H9 (cell line): ENCODE measurements at regions not wholly inside any gene's neighbourhood (a gene's known extent, or its start where the extent isn't known, plus 50 kb on each side); places are given as distances from the start of the nearest gene placed in this dataset.

Experiments used
- DNase-seq: peaks from one replicate; pipeline ENCODE4 v3.0.0-alpha.2; 2017
- H2AFZ ChIP-seq: one replicate; pipeline ENCODE4 v1.6.1; 2013; ENCODE audit warnings: mild to moderate bottlenecking, low read length, control low read depth, moderate library complexity
- H2AK5ac ChIP-seq: 2 replicates; pipeline ENCODE4 v1.6.1; 2013; ENCODE audit warnings: low read length, control low read depth, mixed read lengths; ENCODE audit not compliant: insufficient read length
- H2BK120ac ChIP-seq: one replicate; pipeline ENCODE4 v1.6.1; 2013; ENCODE audit warnings: low read depth, mild to moderate bottlenecking, low read length, control low read depth, inconsistent platforms; ENCODE audit not compliant: poor library complexity, severe bottlenecking
- H2BK12ac ChIP-seq: 2 replicates; pipeline ENCODE4 v1.6.1; 2013; ENCODE audit warnings: low read length, control low read depth, mixed read lengths, low read depth; ENCODE audit not compliant: insufficient read length
- H2BK15ac ChIP-seq: 2 replicates; pipeline ENCODE4 v1.6.1; 2013; ENCODE audit warnings: low read depth, low read length, control low read depth
- H2BK20ac ChIP-seq: one replicate; pipeline ENCODE4 v1.6.1; 2013; ENCODE audit warnings: low read depth, mild to moderate bottlenecking, low read length, control low read depth, inconsistent platforms; ENCODE audit not compliant: poor library complexity, severe bottlenecking
- H2BK5ac ChIP-seq: 2 replicates; pipeline ENCODE4 v1.6.1; 2013; ENCODE audit warnings: low read length, control low read depth, mixed read lengths; ENCODE audit not compliant: insufficient read length
- H3K14ac ChIP-seq: 2 replicates; pipeline ENCODE4 v1.6.1; 2013; ENCODE audit warnings: low read length, control low read depth; ENCODE audit not compliant: insufficient read depth
- H3K18ac ChIP-seq: 2 replicates; pipeline ENCODE4 v1.6.1; 2013; ENCODE audit warnings: low read depth, mild to moderate bottlenecking, mixed read lengths, low read length, control low read depth; ENCODE audit not compliant: insufficient read length
- H3K23ac ChIP-seq: 2 replicates; pipeline ENCODE4 v1.6.1; 2013; ENCODE audit warnings: low read length, control low read depth, mixed read lengths, low read depth; ENCODE audit not compliant: insufficient read length
- H3K23me2 ChIP-seq: 2 replicates; pipeline ENCODE4 v1.6.1; 2013; ENCODE audit warnings: low read depth, mild to moderate bottlenecking, mixed read lengths, low read length, control low read depth; ENCODE audit not compliant: insufficient read length, poor library complexity, severe bottlenecking
- H3K27ac ChIP-seq: 2 replicates; pipeline ENCODE4 v1.5.1; 2013; ENCODE audit warnings: low read length, control low read depth, mixed read lengths, low read depth; ENCODE audit not compliant: insufficient read length
- H3K27me3 ChIP-seq: 2 replicates; pipeline ENCODE4 v1.6.1; 2013; ENCODE audit warnings: low read length, control low read depth, inconsistent platforms; ENCODE audit not compliant: insufficient read depth
- H3K4ac ChIP-seq: 2 replicates; pipeline ENCODE4 v1.6.1; 2013; ENCODE audit warnings: low read depth, mild to moderate bottlenecking, control low read depth, inconsistent platforms, low read length, moderate library complexity
- H3K4me1 ChIP-seq: 2 replicates; pipeline ENCODE4 v1.6.1; 2013; ENCODE audit warnings: low read length, control low read depth, inconsistent platforms; ENCODE audit not compliant: insufficient read depth
- H3K4me2 ChIP-seq: 2 replicates; pipeline ENCODE4 v1.6.1; 2013; ENCODE audit warnings: low read length, control low read depth, mixed read lengths; ENCODE audit not compliant: insufficient read length, insufficient read depth
- H3K56ac ChIP-seq: 2 replicates; pipeline ENCODE4 v1.6.1; 2013; ENCODE audit warnings: low read depth, mild to moderate bottlenecking, mixed read lengths, low read length, control low read depth; ENCODE audit not compliant: insufficient read length
- H3K79me1 ChIP-seq: 2 replicates; pipeline ENCODE4 v1.6.1; 2013; ENCODE audit warnings: low read depth, mild to moderate bottlenecking, moderate library complexity, low read length, control low read depth, inconsistent platforms; ENCODE audit not compliant: insufficient read depth, poor library complexity, severe bottlenecking
- H3K79me2 ChIP-seq: 2 replicates; pipeline ENCODE4 v1.6.1; 2013; ENCODE audit warnings: low read length, control low read depth, inconsistent platforms; ENCODE audit not compliant: insufficient read depth
- H3K9ac ChIP-seq: 2 replicates; pipeline ENCODE4 v1.6.1; 2013; ENCODE audit warnings: low read length, control low read depth, mixed read lengths; ENCODE audit not compliant: insufficient read length; ENCODE audit errors: extremely low read depth
- H3K9me3 ChIP-seq: one replicate; pipeline ENCODE4 v1.6.1; 2013; ENCODE audit warnings: low read depth, low read length, inconsistent platforms; ENCODE audit not compliant: control insufficient read depth
- H3T11ph ChIP-seq: one replicate; pipeline ENCODE4 v1.6.1; 2013; ENCODE audit warnings: mild to moderate bottlenecking, low read length, control low read depth, inconsistent platforms
- H4K20me1 ChIP-seq: one replicate; pipeline ENCODE4 v1.6.1; 2013; ENCODE audit not compliant: control insufficient read depth, insufficient read length, insufficient read depth
- H4K5ac ChIP-seq: 2 replicates; pipeline ENCODE4 v1.6.1; 2013; ENCODE audit warnings: low read depth, mild to moderate bottlenecking, mixed read lengths, low read length, control low read depth; ENCODE audit not compliant: insufficient read length
- H4K8ac ChIP-seq: replicated peaks from 2 replicates; pipeline ENCODE4 v1.6.1; 2013; ENCODE audit warnings: low read length, control low read depth, mixed read lengths, low read depth; ENCODE audit not compliant: insufficient read length
- H4K91ac ChIP-seq: 2 replicates; pipeline ENCODE4 v1.6.1; 2013; ENCODE audit warnings: low read depth, mild to moderate bottlenecking, moderate library complexity, mixed read lengths, low read length, control low read depth; ENCODE audit not compliant: insufficient read length
- H3K27ac Mint-ChIP-seq, 3 experiments: 2 replicates in 2 of 3; 3 replicates in 1 of 3; pipeline ENCODE4 v1.8.0; 2020 to 2021; ENCODE audit warnings: mixed read lengths in 3 of 3, mild to moderate bottlenecking in 1 of 3, moderate library complexity in 1 of 3
- H3K27me3 Mint-ChIP-seq: 2 replicates; pipeline ENCODE4 v1.8.0; 2021; ENCODE audit warnings: low read depth, mild to moderate bottlenecking, moderate library complexity, mixed read lengths
- H3K36me3 Mint-ChIP-seq, 3 experiments: 2 replicates in 2 of 3; 3 replicates in 1 of 3; pipeline ENCODE4 v1.8.0; 2020 to 2021; ENCODE audit warnings: low read depth in 3 of 3, mixed read lengths in 3 of 3; ENCODE audit not compliant: insufficient read depth in 1 of 3
- H3K4me1 Mint-ChIP-seq, 2 experiments: 2 replicates each; pipeline ENCODE4 v1.8.0; 2020; ENCODE audit warnings: mixed read lengths in 2 of 2
- H3K4me3 Mint-ChIP-seq, 2 experiments: 2 replicates in 1 of 2; 3 replicates in 1 of 2; pipeline ENCODE4 v1.8.0; 2020 to 2021; ENCODE audit warnings: mild to moderate bottlenecking in 2 of 2, mixed read lengths in 2 of 2, moderate library complexity in 1 of 2
- H3K9me3 Mint-ChIP-seq, 2 experiments: 2 replicates in 1 of 2; 3 replicates in 1 of 2; pipeline ENCODE4 v1.8.0; 2020; ENCODE audit warnings: mild to moderate bottlenecking in 2 of 2, mixed read lengths in 2 of 2, moderate library complexity in 1 of 2
- WGBS: extraction: QIAGEN DNeasy Blood & Tissue Kit; methylation state at CpG from one replicate; pipeline ENCODE4 v1.1.7; 2013; ENCODE audit warnings: missing lambda C conversion rate, low lambda C conversion rate, mixed read lengths; ENCODE audit not compliant: insufficient read length; ENCODE audit errors: extremely low coverage; 5-methylcytosine and 5-hydroxymethylcytosine counted together
- TF ChIP-seq, protein P1 (sequence below): fragments of 200-600 bp; sonication (generic); conservative IDR thresholded peaks from 3 replicates; pipeline ENCODE4 v1.8.0; 2021; ENCODE audit warnings: antibody characterized with exemption, mild to moderate bottlenecking

DNA sequence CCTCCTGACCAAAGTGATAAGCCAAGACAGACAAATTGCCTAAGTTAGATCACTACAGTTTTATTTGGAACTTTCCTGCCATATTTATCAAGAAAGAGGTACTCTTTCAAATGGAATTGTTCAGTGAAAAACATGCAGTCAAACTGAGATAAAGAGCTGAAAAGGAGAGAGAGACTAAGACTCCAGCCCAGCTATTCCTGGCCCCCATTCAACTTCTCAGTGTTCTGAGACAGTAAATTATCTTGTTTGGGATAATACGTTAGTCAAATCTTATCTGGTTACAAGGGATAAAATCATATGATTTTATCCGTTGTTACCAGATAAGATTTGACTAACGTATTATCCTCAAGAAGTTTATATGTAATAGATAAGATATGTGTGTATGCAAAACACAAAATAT lies 67.6 kb upstream of the CMC1 start:
- H2BK120ac ChIP-seq = no peak overlapping the region
- H3K4me2 ChIP-seq = no peak overlapping the region
- no peak overlapping the region for H2BK12ac ChIP-seq
- H2AK5ac ChIP-seq = no peak overlapping the region
- H3K9ac ChIP-seq = no peak overlapping the region
- no peak overlapping the region for H4K91ac ChIP-seq
- no peak overlapping the region for H3K18ac ChIP-seq
- DNase-seq = no peak
- TF ChIP-seq, protein P1, sequence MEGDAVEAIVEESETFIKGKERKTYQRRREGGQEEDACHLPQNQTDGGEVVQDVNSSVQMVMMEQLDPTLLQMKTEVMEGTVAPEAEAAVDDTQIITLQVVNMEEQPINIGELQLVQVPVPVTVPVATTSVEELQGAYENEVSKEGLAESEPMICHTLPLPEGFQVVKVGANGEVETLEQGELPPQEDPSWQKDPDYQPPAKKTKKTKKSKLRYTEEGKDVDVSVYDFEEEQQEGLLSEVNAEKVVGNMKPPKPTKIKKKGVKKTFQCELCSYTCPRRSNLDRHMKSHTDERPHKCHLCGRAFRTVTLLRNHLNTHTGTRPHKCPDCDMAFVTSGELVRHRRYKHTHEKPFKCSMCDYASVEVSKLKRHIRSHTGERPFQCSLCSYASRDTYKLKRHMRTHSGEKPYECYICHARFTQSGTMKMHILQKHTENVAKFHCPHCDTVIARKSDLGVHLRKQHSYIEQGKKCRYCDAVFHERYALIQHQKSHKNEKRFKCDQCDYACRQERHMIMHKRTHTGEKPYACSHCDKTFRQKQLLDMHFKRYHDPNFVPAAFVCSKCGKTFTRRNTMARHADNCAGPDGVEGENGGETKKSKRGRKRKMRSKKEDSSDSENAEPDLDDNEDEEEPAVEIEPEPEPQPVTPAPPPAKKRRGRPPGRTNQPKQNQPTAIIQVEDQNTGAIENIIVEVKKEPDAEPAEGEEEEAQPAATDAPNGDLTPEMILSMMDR = no peak
- no peak overlapping the region for H3K4ac ChIP-seq
- no peak overlapping the region for H3K23ac ChIP-seq
- no peak overlapping the region for H2BK20ac ChIP-seq
- no peak overlapping the region for H3K27ac Mint-ChIP-seq
- H3K27me3 Mint-ChIP-seq = no peaks in the 10 kb centered on the region
- H4K20me1 ChIP-seq = no peaks in the 10 kb centered on the region
- no peaks in the 10 kb centered on the region for H3K9me3 Mint-ChIP-seq
- no peaks in the 10 kb centered on the region for H3K9me3 ChIP-seq
- no peak overlapping the region for H3T11ph ChIP-seq
- H3K27ac ChIP-seq = no peak overlapping the region
- no peaks in the 10 kb centered on the region for H3K36me3 Mint-ChIP-seq
- no peak overlapping the region for H2BK15ac ChIP-seq
- no peak overlapping the region for H4K5ac ChIP-seq
- no peak overlapping the region for H4K8ac ChIP-seq
- no peaks in the 10 kb centered on the region for H3K4me1 Mint-ChIP-seq
- H3K4me3 Mint-ChIP-seq = no peak overlapping the region
- H3K14ac ChIP-seq = no peak overlapping the region
- no peaks in the 10 kb centered on the region for H3K4me1 ChIP-seq
- no peaks in the 10 kb centered on the region for H3K79me1 ChIP-seq
- no peak overlapping the region for H2AFZ ChIP-seq
- WGBS = no CpG with 5 or more reads among the region's 3 CpGs
- H3K27me3 ChIP-seq = no peaks in the 10 kb centered on the region
- H3K23me2 ChIP-seq = no peaks in the 10 kb centered on the region
- H2BK5ac ChIP-seq = no peak overlapping the region
- no peak overlapping the region for H3K56ac ChIP-seq
- H3K79me2 ChIP-seq = no peaks in the 10 kb centered on the region
